A549 (cell line): ENCODE measurements at regions not wholly inside any gene's neighbourhood (a gene's known extent, or its start where the extent isn't known, plus 50 kb on each side); places are given as distances from the start of the nearest gene placed in this dataset.

Experiments
- ATAC-seq, 2 experiments: fragments of 200-7000 bp in 1 of 2; fragments of >200 bp in 1 of 2; cut with Nextera tagmentation in 1 of 2; cut with Tn5 transposase in 1 of 2; 3 replicates each; pipeline versions ENCODE4 v1.8.0 to v1.9.1; 2018 to 2020; ENCODE audit warnings: mild to moderate bottlenecking in 1 of 2, moderate library complexity in 1 of 2
- CTCF ChIA-PET: fragments of 300-600 bp; sonication (Branson Sonifier 250); formaldehyde crosslinking; extraction: SDS; loops from one replicate; lab custom pipeline; 2021; ENCODE audit warnings: antibody characterized with exemption, inconsistent platforms; lab: Yijun Ruan, JAX
- POLR2A ChIA-PET: fragments of 350-600 bp; formaldehyde crosslinking; extraction: SDS; loops from one replicate; lab custom pipeline; 2021; ENCODE audit warnings: antibody characterized with exemption, inconsistent platforms; lab: Yijun Ruan, JAX
- DNase-seq, 2 experiments: peaks; one replicate each; pipeline versions ENCODE4 v3.0.0 to v3.0.0-alpha.2; 2011 to 2016; ENCODE audit warnings: low read depth in 1 of 2, low spot score in 1 of 2
- FAIRE-seq: peaks from 2 replicates; lab custom pipeline; 2011; peaks lifted over from hg19 to GRCh38; lab: Jason Lieb, UNC
- H3K27ac ChIP-seq, 2 experiments: fragments of >200 bp; sonication (Bioruptor Twin); formaldehyde crosslinking; 3 replicates each; pipeline ENCODE4 v1.5.1; 2016 to 2017
- H3K4me1 ChIP-seq: fragments of >200 bp; sonication (Bioruptor Twin); formaldehyde crosslinking; 3 replicates; pipeline ENCODE4 v1.6.1; 2016
- H3K4me2 ChIP-seq: fragments of >200 bp; sonication (Bioruptor Twin); formaldehyde crosslinking; 3 replicates; pipeline ENCODE4 v1.6.1; 2016
- H3K4me3 ChIP-seq: fragments of >200 bp; sonication (Bioruptor Twin); formaldehyde crosslinking; 3 replicates; pipeline ENCODE4 v1.5.1; 2016
- H3K9me3 ChIP-seq: fragments of >200 bp; sonication (Bioruptor Twin); formaldehyde crosslinking; 3 replicates; pipeline ENCODE4 v1.6.1; 2016
- CBX2 ChIP-seq: fragments of 200-600 bp; sonication (generic); IDR thresholded peaks from 2 replicates; pipeline ENCODE4 v1.6.1; 2016; ENCODE audit warnings: low read depth, mild to moderate bottlenecking, borderline replicate concordance
- CBX8 ChIP-seq: fragments of 200-600 bp; sonication (generic); IDR thresholded peaks from 2 replicates; pipeline ENCODE4 v1.6.1; 2016
- CHD4 ChIP-seq: fragments of 200-600 bp; sonication (generic); IDR thresholded peaks from 2 replicates; pipeline ENCODE4 v1.6.1; 2016; ENCODE audit warnings: antibody characterized with exemption, mild to moderate bottlenecking, borderline replicate concordance
- EP300 ChIP-seq, 2 experiments: fragments of >200 bp; sonication (Bioruptor Twin); formaldehyde crosslinking; IDR thresholded peaks; 2 replicates in 1 of 2; 3 replicates in 1 of 2; pipeline ENCODE4 v1.6.1; 2016 to 2017
- FOSL2 ChIP-seq, 2 experiments: fragments of 450-650 bp in 1 of 2; fragments of >200 bp in 1 of 2; sonication (Bioruptor Twin) in 1 of 2; formaldehyde crosslinking; IDR thresholded peaks; 2 replicates each; pipeline versions ENCODE4 v1.5.0 to v1.6.1; 2016 to 2020; ENCODE audit warnings: mild to moderate bottlenecking in 1 of 2, moderate library complexity in 1 of 2
- HDAC2 ChIP-seq: fragments of 200-600 bp; sonication (generic); IDR thresholded peaks from 2 replicates; pipeline ENCODE4 v1.6.1; 2016
- HEYL ChIP-seq: fragments of 250-450 bp; sonication (Bioruptor Pico); IDR thresholded peaks from 2 replicates; pipeline ENCODE4 v1.8.0; 2021; ENCODE audit warnings: mild to moderate bottlenecking, moderate library complexity
- HOXA7 ChIP-seq: fragments of 250-450 bp; sonication (Bioruptor Pico); IDR thresholded peaks from 2 replicates; pipeline ENCODE4 v1.5.0; 2020; ENCODE audit warnings: mild to moderate bottlenecking, moderate library complexity
- HOXB13 ChIP-seq: fragments of 250-450 bp; sonication (Bioruptor Pico); IDR thresholded peaks from 2 replicates; pipeline ENCODE4 v1.5.0; 2020; ENCODE audit warnings: low read depth, mild to moderate bottlenecking, moderate library complexity
- MAFK ChIP-seq: fragments of 450-650 bp; IDR thresholded peaks from 2 replicates; pipeline ENCODE4 v1.6.1; 2014; ENCODE audit not compliant: partially characterized antibody
- MAZ ChIP-seq: fragments of 150-350 bp; IDR thresholded peaks from 2 replicates; pipeline ENCODE4 v1.6.1; 2014; ENCODE audit warnings: antibody characterized with exemption, low read depth, low read length, borderline replicate concordance
- NFE2L2 ChIP-seq: fragments of 150-350 bp; conservative IDR thresholded peaks from 2 replicates; pipeline ENCODE4 v1.6.1; 2014; ENCODE audit warnings: low read length
- POLR2AphosphoS2 ChIP-seq: conservative IDR thresholded peaks from 2 replicates; pipeline ENCODE4 v1.6.1; 2012; ENCODE audit warnings: low read length, improper control_type of control experiment, inconsistent platforms
- RNF2 ChIP-seq: fragments of 200-600 bp; sonication (generic); IDR thresholded peaks from 2 replicates; pipeline ENCODE4 v1.6.1; 2016; ENCODE audit warnings: low read depth, mild to moderate bottlenecking, antibody characterized with exemption, moderate library complexity, borderline replicate concordance
- SMC3 ChIP-seq: fragments of >200 bp; sonication (Bioruptor Twin); formaldehyde crosslinking; IDR thresholded peaks from 3 replicates; pipeline ENCODE4 v1.6.1; 2018; ENCODE audit warnings: inconsistent platforms
- TFCP2L1 ChIP-seq: fragments of 250-450 bp; sonication (Bioruptor Pico); IDR thresholded peaks from 2 replicates; pipeline ENCODE4 v1.5.0; 2021; ENCODE audit warnings: mild to moderate bottlenecking
- ZC3H11A ChIP-seq: fragments of 450-650 bp; IDR thresholded peaks from 2 replicates; pipeline ENCODE4 v1.6.1; 2014; ENCODE audit warnings: antibody characterized with exemption, mild to moderate bottlenecking
- ZFP36 ChIP-seq: fragments of 450-650 bp; IDR thresholded peaks from 2 replicates; pipeline ENCODE4 v1.6.1; 2014; ENCODE audit warnings: borderline replicate concordance; ENCODE audit not compliant: partially characterized antibody
- ZNF302 ChIP-seq: fragments of 250-450 bp; sonication (Bioruptor Pico); IDR thresholded peaks from 2 replicates; pipeline ENCODE4 v1.9.0; 2021; ENCODE audit warnings: inconsistent platforms, mild to moderate bottlenecking, moderate library complexity
- ZSCAN20 ChIP-seq: fragments of 250-450 bp; sonication (Bioruptor Pico); IDR thresholded peaks from 2 replicates; pipeline ENCODE4 v1.8.0; 2022; ENCODE audit warnings: mild to moderate bottlenecking, moderate library complexity
- WGBS: methylation state at CpG from one replicate; pipeline ENCODE4 v1.1.6; 2017; ENCODE audit errors: missing lambda C conversion rate; 5-methylcytosine and 5-hydroxymethylcytosine counted together
- TF ChIP-seq, protein P1 (sequence below): IDR thresholded peaks from 2 replicates; pipeline ENCODE4 v1.6.1; 2012
- TF ChIP-seq, protein P2 (sequence below): fragments of 250-450 bp; sonication (Bioruptor Pico); IDR thresholded peaks from 2 replicates; pipeline ENCODE4 v1.5.0; 2020; ENCODE audit warnings: low read depth, mild to moderate bottlenecking, moderate library complexity
- TF ChIP-seq, protein P3 (sequence below): fragments of 150-350 bp; IDR thresholded peaks from 2 replicates; pipeline ENCODE4 v1.6.1; 2014; ENCODE audit warnings: low read depth, mild to moderate bottlenecking, low read length
- TF ChIP-seq, protein P4 (sequence below): fragments of 200-600 bp; sonication (generic); IDR thresholded peaks from 2 replicates; pipeline ENCODE4 v1.6.1; 2016; ENCODE audit warnings: antibody characterized with exemption, mild to moderate bottlenecking, moderate library complexity
- TF ChIP-seq, protein P5 (sequence below): IDR thresholded peaks from 2 replicates; pipeline ENCODE4 v1.6.1; 2012

DNA sequence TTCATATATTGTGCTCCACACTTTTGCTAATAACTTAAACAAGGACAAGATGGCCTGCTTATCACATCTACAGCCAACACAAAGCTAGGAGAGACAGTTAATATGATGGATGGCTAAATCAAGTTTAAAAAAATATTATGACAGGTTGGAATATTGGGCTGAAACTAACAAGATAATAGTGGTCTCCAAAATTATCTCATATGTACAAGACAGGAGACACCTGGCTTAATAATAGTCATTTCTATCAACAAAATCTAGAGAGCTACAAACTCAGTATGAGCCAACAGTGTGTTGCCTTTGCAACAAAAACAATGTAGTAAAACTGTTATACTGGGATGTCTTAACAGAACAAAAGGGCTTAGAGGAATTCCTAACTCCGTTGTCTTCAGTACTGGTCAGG lies 317.1 kb upstream of the COL8A1 start (continued):
- TF ChIP-seq, protein P1, sequence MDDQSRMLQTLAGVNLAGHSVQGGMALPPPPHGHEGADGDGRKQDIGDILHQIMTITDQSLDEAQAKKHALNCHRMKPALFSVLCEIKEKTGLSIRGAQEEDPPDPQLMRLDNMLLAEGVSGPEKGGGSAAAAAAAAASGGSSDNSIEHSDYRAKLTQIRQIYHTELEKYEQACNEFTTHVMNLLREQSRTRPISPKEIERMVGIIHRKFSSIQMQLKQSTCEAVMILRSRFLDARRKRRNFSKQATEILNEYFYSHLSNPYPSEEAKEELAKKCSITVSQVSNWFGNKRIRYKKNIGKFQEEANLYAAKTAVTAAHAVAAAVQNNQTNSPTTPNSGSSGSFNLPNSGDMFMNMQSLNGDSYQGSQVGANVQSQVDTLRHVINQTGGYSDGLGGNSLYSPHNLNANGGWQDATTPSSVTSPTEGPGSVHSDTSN = no peak

DNA sequence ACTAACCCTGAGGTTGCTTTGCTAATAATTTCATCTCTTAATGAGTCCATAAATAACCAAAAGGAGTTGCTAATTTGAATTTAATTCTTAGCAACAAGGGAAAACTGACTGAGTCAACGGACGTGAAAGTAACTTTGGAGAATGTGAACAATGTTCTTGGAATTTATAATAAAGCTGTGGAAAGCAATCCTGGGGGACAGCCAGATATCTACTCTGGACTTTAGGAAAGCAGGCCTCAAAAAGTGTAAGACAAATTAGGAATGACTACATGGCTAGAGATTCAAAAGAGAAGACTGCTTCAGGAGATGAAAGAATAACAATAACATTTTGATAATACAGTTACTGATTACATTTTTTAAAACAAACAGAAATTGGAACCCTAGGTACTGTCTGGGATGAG lies 318.4 kb upstream of the COL8A1 start:
- no peak for FAIRE-seq
- TF ChIP-seq, protein P2, sequence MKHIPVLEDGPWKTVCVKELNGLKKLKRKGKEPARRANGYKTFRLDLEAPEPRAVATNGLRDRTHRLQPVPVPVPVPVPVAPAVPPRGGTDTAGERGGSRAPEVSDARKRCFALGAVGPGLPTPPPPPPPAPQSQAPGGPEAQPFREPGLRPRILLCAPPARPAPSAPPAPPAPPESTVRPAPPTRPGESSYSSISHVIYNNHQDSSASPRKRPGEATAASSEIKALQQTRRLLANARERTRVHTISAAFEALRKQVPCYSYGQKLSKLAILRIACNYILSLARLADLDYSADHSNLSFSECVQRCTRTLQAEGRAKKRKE (CRISPR knock-in tag) = no peak
- no peak for TF ChIP-seq NFE2L2
- TF ChIP-seq, protein P3, sequence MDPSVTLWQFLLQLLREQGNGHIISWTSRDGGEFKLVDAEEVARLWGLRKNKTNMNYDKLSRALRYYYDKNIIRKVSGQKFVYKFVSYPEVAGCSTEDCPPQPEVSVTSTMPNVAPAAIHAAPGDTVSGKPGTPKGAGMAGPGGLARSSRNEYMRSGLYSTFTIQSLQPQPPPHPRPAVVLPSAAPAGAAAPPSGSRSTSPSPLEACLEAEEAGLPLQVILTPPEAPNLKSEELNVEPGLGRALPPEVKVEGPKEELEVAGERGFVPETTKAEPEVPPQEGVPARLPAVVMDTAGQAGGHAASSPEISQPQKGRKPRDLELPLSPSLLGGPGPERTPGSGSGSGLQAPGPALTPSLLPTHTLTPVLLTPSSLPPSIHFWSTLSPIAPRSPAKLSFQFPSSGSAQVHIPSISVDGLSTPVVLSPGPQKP = no peak
- TF ChIP-seq POLR2AphosphoS2 = no peak
- no peak for TF ChIP-seq CBX2
- TF ChIP-seq, protein P4, sequence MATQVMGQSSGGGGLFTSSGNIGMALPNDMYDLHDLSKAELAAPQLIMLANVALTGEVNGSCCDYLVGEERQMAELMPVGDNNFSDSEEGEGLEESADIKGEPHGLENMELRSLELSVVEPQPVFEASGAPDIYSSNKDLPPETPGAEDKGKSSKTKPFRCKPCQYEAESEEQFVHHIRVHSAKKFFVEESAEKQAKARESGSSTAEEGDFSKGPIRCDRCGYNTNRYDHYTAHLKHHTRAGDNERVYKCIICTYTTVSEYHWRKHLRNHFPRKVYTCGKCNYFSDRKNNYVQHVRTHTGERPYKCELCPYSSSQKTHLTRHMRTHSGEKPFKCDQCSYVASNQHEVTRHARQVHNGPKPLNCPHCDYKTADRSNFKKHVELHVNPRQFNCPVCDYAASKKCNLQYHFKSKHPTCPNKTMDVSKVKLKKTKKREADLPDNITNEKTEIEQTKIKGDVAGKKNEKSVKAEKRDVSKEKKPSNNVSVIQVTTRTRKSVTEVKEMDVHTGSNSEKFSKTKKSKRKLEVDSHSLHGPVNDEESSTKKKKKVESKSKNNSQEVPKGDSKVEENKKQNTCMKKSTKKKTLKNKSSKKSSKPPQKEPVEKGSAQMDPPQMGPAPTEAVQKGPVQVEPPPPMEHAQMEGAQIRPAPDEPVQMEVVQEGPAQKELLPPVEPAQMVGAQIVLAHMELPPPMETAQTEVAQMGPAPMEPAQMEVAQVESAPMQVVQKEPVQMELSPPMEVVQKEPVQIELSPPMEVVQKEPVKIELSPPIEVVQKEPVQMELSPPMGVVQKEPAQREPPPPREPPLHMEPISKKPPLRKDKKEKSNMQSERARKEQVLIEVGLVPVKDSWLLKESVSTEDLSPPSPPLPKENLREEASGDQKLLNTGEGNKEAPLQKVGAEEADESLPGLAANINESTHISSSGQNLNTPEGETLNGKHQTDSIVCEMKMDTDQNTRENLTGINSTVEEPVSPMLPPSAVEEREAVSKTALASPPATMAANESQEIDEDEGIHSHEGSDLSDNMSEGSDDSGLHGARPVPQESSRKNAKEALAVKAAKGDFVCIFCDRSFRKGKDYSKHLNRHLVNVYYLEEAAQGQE = no peak
- TF ChIP-seq MAFK = no peak
- no peak for TF ChIP-seq HOXA7
- no peak for TF ChIP-seq ZNF302 (CRISPR knock-in tag)
- TF ChIP-seq HDAC2 = no peak
- no peak for TF ChIP-seq FOSL2 (IDR thresholded peaks at IDR 0.05)
- no peak for TF ChIP-seq FOSL2 (CRISPR knock-in tag; IDR thresholded peaks at IDR 0.05)
- no peak for TF ChIP-seq HEYL (CRISPR knock-in tag)
- no peak for TF ChIP-seq CBX8
- TF ChIP-seq ZC3H11A = no peak
- TF ChIP-seq SMC3 = no peak
- no peak overlapping the region for H3K27ac ChIP-seq

DNA sequence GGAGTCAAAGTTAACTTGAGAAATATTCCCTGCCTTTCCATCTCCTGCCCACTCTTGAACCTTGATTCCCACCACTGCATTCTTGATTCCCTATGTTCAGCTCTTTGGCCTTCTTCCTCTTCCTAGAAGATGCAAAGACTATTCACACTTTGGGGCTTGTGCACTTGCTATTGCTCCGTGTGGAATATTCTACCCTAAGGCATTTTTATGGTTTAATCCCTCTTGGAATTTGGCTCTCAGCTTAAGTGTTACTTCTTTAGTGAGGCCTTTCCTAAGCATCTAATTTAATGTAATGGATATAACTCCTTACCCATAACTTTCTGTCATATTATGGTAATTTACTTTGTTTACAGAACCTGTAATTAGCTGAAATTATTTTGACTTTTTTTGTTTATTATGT lies 318.9 kb upstream of the COL8A1 start:
- CTCF ChIA-PET = no interaction called here
- H3K4me2 ChIP-seq = no peak overlapping the region
- no peak for FAIRE-seq
- H3K4me3 ChIP-seq = no peak overlapping the region
- no peak for ATAC-seq
- DNase-seq = no peak
- no peaks in the 10 kb centered on the region for H3K4me1 ChIP-seq
- H3K27ac ChIP-seq = no peak overlapping the region
- no peaks in the 10 kb centered on the region for H3K9me3 ChIP-seq
- POLR2A ChIA-PET = no interaction called here
- WGBS = 4% methylated on average over 1 of the region's 1 CpG
- TF ChIP-seq EP300 (IDR thresholded peaks at IDR 0.05) (no peak), ZFP36 (no peak), MAZ (no peak), HOXA7 (no peak), ZNF302 (CRISPR knock-in tag) (no peak), HOXB13 (CRISPR knock-in tag) (no peak), TFCP2L1 (CRISPR knock-in tag) (no peak), RNF2 (no peak), ZSCAN20 (no peak), CHD4 (no peak), POLR2AphosphoS2 (no peak)
- TF ChIP-seq, protein P5, sequence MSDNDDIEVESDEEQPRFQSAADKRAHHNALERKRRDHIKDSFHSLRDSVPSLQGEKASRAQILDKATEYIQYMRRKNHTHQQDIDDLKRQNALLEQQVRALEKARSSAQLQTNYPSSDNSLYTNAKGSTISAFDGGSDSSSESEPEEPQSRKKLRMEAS = no peak
- TF ChIP-seq, protein P1 = no peak
- TF ChIP-seq, protein P4 = no peak

More for the DNA sequence above, 318.4 kb upstream of the COL8A1 start:
- Histone ChIP-seq H3K4me3 (no peak overlapping the region), H3K4me2 (no peak overlapping the region), H3K9me3 (no peaks in the 10 kb centered on the region), H3K4me1 (no peaks in the 10 kb centered on the region)
- 20% methylated on average over 2 of the region's 2 CpGs for WGBS
- DNase-seq = no peak
- CTCF ChIA-PET = no interaction called here
- ATAC-seq = no peak
- POLR2A ChIA-PET = no interaction called here
